ENCODE measurements at regions not wholly inside any gene's neighbourhood (a gene's known extent, or its start where the extent isn't known, plus 50 kb on each side); places are given as distances from the start of the nearest gene placed in this dataset.

DNA sequence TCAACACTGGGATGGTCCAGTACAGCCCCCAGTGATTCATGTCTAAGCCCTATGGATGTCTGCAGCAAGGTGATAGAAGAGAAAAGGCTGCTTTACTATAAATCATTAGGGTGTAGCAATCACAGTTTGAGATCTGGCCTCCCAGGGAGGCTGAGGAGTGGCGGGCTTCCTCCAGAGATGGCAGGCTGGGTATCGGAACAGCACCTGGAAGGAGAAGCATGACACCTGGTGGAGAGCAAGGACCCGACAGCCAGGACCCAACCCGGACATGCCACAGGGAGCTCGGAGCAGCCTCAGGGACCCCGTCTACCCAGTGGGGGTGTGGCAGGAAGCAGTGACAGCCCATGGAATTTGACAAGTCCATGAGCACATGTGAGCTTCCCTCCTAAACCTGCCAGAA is 114.8 kb upstream of the CD93 start:
- H3K4me2 ChIP-seq, result no peak overlapping the region

DNA sequence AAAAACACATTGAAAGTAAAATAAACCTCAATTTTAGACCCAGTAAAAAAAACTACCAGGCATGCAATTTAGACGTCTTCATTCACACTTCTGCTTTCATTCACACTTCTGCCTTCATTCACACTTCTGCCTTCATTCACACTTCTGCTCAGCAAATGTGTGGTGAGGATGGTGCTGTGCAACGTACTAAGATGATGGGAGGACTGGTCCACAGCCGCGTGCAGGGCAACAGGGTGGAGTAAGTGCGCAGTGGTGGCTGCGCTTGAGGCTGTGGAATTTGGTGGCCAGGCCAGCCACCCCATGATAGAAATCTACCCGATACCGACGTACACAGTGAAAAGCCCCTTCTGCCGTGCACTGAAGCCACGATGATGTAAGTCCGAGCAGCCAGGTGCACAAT is 114.3 kb upstream of the CD93 start:
- H4K20me1 ChIP-seq, result no peaks in the 10 kb centered on the region
- H3K9ac ChIP-seq, result no peak overlapping the region
- H3K4me1 ChIP-seq, result peaks cover 3% of the 10 kb centered on the region; the same call in 1 of the 2 replicates
- no peak overlapping the region for H3K27ac ChIP-seq
- H3K4me3 ChIP-seq, result no peak overlapping the region
- H3K4me2 ChIP-seq, result no peak overlapping the region
- no peaks in the 10 kb centered on the region for H3K27me3 ChIP-seq
- H3K9me3 ChIP-seq, result peaks cover 13% of the 10 kb centered on the region
- no peak for TF ChIP-seq Cebpa-rat (IDR thresholded peaks at IDR 0.05)
- no peaks in the 10 kb centered on the region for H3K36me3 ChIP-seq

More for the DNA sequence above, 114.8 kb upstream of the CD93 start:
- H3K9me3 ChIP-seq, result peaks cover 11% of the 10 kb centered on the region
- TF ChIP-seq Cebpa-rat (IDR thresholded peaks at IDR 0.05), result no peak
- no peaks in the 10 kb centered on the region for H3K27me3 ChIP-seq
- no peak overlapping the region for H3K9ac ChIP-seq
- H3K27ac ChIP-seq, result no peak overlapping the region
- H3K4me1 ChIP-seq, result peaks cover 8% of the 10 kb centered on the region; the same call in 1 of the 2 replicates
- H3K4me3 ChIP-seq, result no peak overlapping the region
- no peaks in the 10 kb centered on the region for H3K36me3 ChIP-seq
- no peaks in the 10 kb centered on the region for H4K20me1 ChIP-seq

GRCh38 chr20:23199356-23199755 is 113.2 kb upstream of the CD93 start:
- no peak overlapping the region for H3K27ac ChIP-seq
- H3K9me3 ChIP-seq, result peaks cover 13% of the 10 kb centered on the region
- H3K4me3 ChIP-seq, result no peak overlapping the region
- no peak overlapping the region for H3K9ac ChIP-seq
- no peaks in the 10 kb centered on the region for H4K20me1 ChIP-seq
- TF ChIP-seq Cebpa-rat (IDR thresholded peaks at IDR 0.05), result no peak
- H3K36me3 ChIP-seq, result no peaks in the 10 kb centered on the region
- H3K27me3 ChIP-seq, result no peaks in the 10 kb centered on the region
- H3K4me1 ChIP-seq, result no peaks in the 10 kb centered on the region; the same call in 1 of the 2 replicates
- no peak overlapping the region for H3K4me2 ChIP-seq

DNA sequence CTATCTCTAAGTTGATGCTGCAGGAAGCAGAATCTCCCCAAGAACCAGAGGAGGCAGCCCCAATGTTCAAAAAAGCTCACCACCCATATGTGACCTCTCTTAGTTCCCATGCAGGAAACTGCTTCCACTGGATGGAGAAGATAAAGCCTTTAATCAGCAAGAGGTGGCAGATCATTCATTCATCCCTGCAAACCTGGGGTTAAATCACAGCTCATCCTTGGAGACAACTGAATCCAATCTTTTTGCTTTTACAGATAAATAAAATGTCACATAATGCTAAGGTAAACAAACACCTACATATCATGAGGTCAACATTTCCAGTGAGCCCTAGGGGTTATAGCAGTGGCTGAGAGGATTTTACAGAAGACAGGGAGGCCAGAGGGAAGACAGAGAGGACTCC is 112.7 kb upstream of the CD93 start:
- Histone ChIP-seq H3K9ac (no peak overlapping the region), H3K4me2 (no peak overlapping the region), H4K20me1 (no peaks in the 10 kb centered on the region), H3K36me3 (no peaks in the 10 kb centered on the region), H3K9me3 (peaks cover 13% of the 10 kb centered on the region), H3K4me1 (no peaks in the 10 kb centered on the region; the same call in 1 of the 2 replicates), H3K4me3 (no peak overlapping the region), H3K27ac (no peak overlapping the region), H3K27me3 (no peaks in the 10 kb centered on the region)
- no peak for TF ChIP-seq Cebpa-rat (IDR thresholded peaks at IDR 0.05)

DNA sequence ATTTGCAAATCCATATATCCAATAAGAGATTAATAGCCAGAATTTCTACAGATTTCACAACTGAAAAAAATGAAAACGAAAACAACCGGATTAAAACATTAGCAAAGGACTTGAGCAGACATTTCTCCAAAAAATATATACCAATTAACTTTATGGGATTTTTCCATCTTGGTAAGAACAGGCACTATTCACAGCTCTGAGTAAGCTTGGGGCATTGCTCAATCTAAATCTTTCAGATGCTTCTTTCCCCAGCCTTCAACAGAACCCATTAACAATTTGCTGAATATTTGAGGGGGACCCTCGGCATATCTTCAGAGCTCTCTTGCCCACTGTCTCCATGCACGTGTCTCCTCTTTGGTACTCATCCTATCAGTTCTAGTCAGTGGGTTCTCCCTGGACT is 111.7 kb upstream of the CD93 start:
- Histone ChIP-seq H3K4me1 (no peaks in the 10 kb centered on the region; the same call in 1 of the 2 replicates), H3K36me3 (no peaks in the 10 kb centered on the region), H3K4me3 (no peak overlapping the region), H3K9me3 (peaks cover 13% of the 10 kb centered on the region), H3K27me3 (no peaks in the 10 kb centered on the region), H3K9ac (no peak overlapping the region), H3K4me2 (no peak overlapping the region), H3K27ac (no peak overlapping the region), H4K20me1 (no peaks in the 10 kb centered on the region)
- TF ChIP-seq Cebpa-rat (IDR thresholded peaks at IDR 0.05), result no peak

DNA sequence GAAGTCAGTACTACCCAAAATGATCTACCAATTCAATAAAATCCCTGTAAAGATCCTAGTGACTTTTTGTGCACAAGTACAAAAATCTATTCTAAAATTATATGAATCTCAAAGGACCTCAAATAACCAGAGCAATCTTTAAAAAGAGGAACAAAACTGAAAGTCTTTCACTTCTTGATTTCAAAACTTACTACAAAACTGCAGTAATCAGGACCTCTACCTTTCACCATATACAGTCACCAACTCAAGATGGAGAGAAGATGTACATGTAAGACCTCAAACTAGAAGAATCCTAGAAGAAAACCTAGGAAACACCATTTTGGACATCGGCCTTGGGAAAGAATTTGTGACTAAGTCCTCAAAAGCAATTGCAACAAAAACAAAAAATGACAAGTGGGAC is 109.5 kb upstream of the CD93 start:
- no peak overlapping the region for H3K4me2 ChIP-seq
- no peak for TF ChIP-seq Cebpa-rat (IDR thresholded peaks at IDR 0.05)
- H3K9ac ChIP-seq, result no peak overlapping the region

GRCh38 chr20:23193801-23194384 is 107.8 kb upstream of the CD93 start:
- Histone ChIP-seq H3K4me3 (no peak overlapping the region), H3K27ac (no peak overlapping the region)
- no peak for TF ChIP-seq Cebpa-rat (IDR thresholded peaks at IDR 0.05)

More for the DNA sequence above, 109.5 kb upstream of the CD93 start:
- H3K4me3 ChIP-seq, result no peak overlapping the region
- H3K36me3 ChIP-seq, result no peaks in the 10 kb centered on the region
- no peaks in the 10 kb centered on the region for H4K20me1 ChIP-seq
- H3K27me3 ChIP-seq, result no peaks in the 10 kb centered on the region
- H3K27ac ChIP-seq, result no peak overlapping the region
- H3K4me1 ChIP-seq, result no peaks in the 10 kb centered on the region; the same call in 1 of the 2 replicates
- H3K9me3 ChIP-seq, result peaks cover 13% of the 10 kb centered on the region

DNA sequence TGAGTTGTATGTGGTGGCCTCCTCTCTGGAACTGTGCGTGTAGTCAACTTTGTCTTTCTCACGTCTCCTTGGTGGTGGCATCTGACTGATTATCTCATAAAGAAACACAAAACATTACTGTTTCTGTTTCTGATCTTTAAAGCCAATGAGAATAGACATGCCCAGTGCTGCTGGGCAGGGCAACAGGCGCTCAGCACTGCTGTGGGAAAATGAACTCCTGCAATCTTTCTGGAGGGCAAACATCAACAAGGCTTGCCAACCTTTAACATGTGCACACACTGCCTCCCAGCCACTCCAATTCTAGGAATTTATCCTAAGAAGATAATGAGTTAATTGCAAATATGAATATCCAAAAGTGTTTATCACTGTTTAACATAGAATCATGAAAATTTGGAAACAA is 106.3 kb upstream of the CD93 start:
- Histone ChIP-seq H3K9me3 (peaks cover 13% of the 10 kb centered on the region), H3K4me2 (no peak overlapping the region), H3K36me3 (no peaks in the 10 kb centered on the region), H3K27ac (no peak overlapping the region), H3K4me1 (no peaks in the 10 kb centered on the region; the same call in 1 of the 2 replicates), H4K20me1 (no peaks in the 10 kb centered on the region), H3K9ac (no peak overlapping the region), H3K27me3 (no peaks in the 10 kb centered on the region), H3K4me3 (no peak overlapping the region)
- TF ChIP-seq Cebpa-rat (IDR thresholded peaks at IDR 0.05), result no peak

More at GRCh38 chr20:23193801-23194384, 107.8 kb upstream of the CD93 start:
- Histone ChIP-seq H3K4me1 (no peaks in the 10 kb centered on the region; the same call in 1 of the 2 replicates), H4K20me1 (no peaks in the 10 kb centered on the region), H3K4me2 (no peak overlapping the region), H3K9ac (no peak overlapping the region), H3K27me3 (no peaks in the 10 kb centered on the region), H3K36me3 (no peaks in the 10 kb centered on the region), H3K9me3 (peaks cover 13% of the 10 kb centered on the region)

DNA sequence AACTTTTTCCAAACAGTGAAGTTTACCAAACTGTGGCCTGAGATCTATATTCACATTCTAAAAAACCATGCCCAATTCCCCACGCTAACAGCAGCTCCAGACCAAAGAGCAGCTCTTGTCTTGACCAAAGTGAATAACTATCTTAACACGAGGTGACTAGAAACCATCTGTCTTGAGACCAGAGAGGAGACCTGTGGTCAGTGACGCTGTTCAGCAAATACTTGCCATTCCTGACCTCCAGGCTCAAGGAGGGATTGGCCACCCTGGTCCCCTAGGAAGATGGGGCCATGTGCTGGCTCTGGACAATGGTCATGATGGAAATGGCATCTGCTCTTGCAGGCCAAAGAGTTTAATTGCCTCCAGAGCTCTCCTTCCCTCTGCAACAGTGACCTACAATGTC is 104.4 kb upstream of the CD93 start:
- Histone ChIP-seq H3K9ac (no peak overlapping the region), H3K4me3 (no peak overlapping the region), H4K20me1 (no peaks in the 10 kb centered on the region), H3K27ac (no peak overlapping the region), H3K36me3 (no peaks in the 10 kb centered on the region), H3K27me3 (no peaks in the 10 kb centered on the region), H3K4me2 (no peak overlapping the region), H3K9me3 (no peaks in the 10 kb centered on the region), H3K4me1 (no peaks in the 10 kb centered on the region; the same call in 1 of the 2 replicates)
- TF ChIP-seq Cebpa-rat (IDR thresholded peaks at IDR 0.05), result no peak

DNA sequence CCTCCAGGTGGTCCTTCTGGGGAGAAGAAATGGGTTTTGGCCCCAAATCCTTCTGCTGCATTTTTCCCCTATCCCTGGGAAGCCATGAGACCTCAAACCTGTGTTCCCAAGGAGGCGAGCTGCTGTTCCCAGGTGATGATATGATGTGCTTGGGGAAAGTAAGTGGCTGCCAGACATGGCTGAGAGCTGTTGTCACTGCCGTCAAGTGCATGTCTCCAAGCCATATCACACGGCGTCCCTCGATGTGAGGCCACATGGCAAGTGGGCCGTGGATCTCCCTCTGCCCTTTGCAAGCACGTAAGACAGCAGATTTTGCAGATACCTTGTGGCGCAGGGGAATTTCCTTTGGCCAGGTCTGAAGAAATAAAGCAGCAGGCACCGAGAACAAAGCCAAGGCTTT is 103.7 kb upstream of the CD93 start:
- Histone ChIP-seq H3K4me2 (no peak overlapping the region), H4K20me1 (no peaks in the 10 kb centered on the region), H3K4me3 (no peak overlapping the region), H3K9me3 (no peaks in the 10 kb centered on the region; the same call in 1 of the 2 replicates), H3K9ac (no peak overlapping the region), H3K36me3 (no peaks in the 10 kb centered on the region), H3K27me3 (no peaks in the 10 kb centered on the region), H3K4me1 (no peaks in the 10 kb centered on the region), H3K27ac (no peak overlapping the region)
- TF ChIP-seq Cebpa-rat (IDR thresholded peaks at IDR 0.05), result no peak

Measured in BLaER1 (cell line).